ENCODE measurements at regions not wholly inside any gene's neighbourhood (a gene's known extent, or its start where the extent isn't known, plus 50 kb on each side); places are given as distances from the start of the nearest gene placed in this dataset.

- TF ChIP-seq CTCF (IDR thresholded peaks at IDR 0.05) = no peak
- TF ChIP-seq POLR2AphosphoS5 (IDR thresholded peaks at IDR 0.05) = no peak
These were observed 103.1 kb downstream of the TLE3 start for GRCh38 chr15:69994429-69995205.

Measured in gastroesophageal sphincter (tissue), 3 donors.